GM18909 (cell line): ENCODE measurements at regions not wholly inside any gene's neighbourhood (a gene's known extent, or its start where the extent isn't known, plus 50 kb on each side); places are given as distances from the start of the nearest gene placed in this dataset.

Source experiments
- ATAC-seq: cut with Tn5 transposase; IDR thresholded peaks from one replicate; pipeline ENCODE4 v1.9.1; 2021; ENCODE audit warnings: mild to moderate bottlenecking; ENCODE audit not compliant: unreplicated experiment, poor library complexity

DNA sequence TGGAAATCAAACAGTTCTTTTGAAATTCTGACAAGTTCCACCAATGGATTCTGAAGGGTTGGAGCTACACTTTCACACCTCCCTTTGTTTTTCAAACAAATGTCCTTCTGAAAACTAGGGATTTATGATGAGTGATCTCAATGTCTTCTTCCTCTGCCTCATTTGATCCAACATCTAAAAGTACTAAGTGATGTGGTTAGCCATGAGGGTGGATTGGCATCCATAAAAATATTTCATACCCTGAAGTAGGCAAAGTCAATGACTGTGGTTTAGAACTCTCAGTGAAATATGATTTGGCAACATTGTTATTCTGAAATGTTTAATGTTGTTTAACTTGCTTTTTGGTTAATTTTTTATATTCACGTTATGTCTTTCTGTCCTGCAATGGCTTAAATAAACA lies 136.9 kb downstream of the MBL2 start:
- ATAC-seq, result no peak

DNA sequence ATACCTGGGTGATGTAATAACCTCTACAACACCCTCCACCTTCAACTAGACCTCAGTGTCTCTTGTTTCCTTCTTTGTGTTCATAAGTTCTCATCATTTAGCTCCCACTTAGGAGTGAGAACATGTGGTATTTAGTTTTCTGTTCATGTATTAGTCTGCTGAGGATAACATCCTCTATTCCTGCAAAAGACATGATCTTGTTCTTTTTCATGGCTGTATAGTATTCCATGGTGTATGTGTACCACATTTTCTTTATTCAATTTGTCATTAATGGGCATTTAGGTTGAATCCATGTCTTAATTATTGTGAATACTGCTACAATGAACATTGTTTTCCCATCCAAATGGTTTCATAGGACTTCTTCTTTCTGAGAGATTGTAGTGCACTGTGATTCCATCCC lies 135.7 kb downstream of the MBL2 start:
- ATAC-seq, result no peak

DNA sequence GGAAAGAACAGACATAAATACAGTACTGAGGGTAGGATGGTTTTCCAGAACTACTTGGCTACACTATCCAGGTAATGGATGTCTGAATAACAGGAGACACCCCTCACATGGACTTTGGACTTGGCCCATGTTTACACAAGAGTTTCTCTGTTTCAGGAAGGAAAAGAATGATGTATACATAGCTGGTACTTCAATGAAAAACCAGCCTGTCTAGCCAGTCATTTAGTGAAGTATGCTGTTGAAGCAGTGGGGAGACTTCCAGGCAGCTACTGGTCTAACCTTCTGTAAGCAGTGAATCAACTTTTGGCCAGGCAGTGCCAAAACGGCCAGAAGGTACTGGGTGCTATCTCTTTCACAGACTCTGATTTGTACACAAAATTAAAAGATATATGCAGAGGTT lies 135.0 kb downstream of the MBL2 start:
- ATAC-seq, result no peak

DNA sequence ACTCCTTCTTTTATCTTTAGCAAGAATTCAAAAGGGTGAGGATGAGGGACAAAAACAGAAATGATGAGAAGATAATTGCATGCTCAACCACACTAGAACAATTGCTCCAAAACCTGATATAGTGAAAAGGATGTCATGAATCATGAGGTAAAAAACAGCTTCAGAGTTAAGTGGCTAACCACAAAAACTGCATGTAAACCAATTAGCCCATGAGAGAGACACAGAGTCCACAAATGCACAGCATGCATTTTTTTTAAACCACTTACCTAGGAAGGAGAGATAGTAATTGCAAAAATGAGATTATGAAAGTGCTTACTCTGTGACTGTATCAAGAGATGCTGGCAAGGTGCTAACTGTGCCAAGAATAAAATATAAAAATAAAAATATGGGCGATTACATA lies 132.9 kb downstream of the MBL2 start:
- ATAC-seq, result no peak

DNA sequence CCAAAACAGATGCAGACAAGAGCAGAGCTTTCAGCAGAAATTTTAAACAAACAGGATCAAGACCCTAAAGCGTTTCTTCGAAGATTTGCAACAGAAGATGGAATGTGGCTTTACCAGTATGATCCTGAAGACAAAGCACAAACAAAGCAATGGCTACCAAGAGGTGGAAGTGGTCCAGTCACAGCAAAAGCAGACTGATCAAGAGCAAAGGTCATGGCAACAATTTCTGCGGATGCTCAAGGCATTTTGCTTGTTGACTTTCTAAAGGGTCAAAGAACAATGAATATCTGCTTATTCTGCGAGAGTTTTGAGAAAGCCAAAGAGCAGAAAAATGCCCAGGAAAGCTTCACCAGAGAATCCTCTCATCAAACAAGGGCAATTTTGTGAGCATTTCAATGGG lies 130.4 kb downstream of the MBL2 start:
- ATAC-seq, result no peak

DNA sequence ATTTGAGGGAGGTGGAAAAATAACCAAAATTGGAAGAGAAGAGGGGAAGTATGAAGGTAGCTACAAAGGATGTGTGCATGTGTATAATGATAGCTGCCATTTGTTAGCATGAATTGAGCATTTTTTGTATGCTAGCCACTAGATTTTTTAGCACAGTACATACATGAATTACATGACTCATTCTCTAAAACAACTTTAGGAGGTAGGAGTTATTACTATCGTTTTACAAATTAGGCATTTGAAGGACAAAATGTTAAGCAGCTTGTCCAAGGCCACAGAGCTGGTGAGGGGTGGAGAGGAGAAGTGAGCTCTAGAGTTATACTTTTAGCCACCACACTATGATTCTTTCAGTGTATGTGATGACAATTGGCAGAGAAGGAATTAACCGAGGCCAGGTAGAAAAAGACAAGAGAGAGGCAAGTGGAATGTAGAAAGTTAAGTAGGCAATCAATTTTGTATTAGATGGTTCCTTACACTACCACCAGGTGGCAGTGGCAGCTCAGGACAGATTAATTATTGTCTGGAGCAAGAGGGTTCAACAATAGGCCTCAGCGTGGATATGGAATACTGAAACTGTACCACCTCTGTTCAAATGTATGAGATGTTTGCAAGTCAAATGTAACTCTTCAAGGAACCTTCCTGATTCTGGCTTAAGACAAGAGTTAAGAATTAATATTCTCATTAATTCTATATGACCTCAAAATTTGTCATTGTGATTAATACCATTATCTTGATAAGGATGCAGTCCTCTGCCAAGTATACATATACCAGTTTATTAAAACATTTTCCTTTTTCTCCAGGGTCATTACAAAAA lies 128.0 kb downstream of the MBL2 start:
- peak; percentile 81 for ATAC-seq

DNA sequence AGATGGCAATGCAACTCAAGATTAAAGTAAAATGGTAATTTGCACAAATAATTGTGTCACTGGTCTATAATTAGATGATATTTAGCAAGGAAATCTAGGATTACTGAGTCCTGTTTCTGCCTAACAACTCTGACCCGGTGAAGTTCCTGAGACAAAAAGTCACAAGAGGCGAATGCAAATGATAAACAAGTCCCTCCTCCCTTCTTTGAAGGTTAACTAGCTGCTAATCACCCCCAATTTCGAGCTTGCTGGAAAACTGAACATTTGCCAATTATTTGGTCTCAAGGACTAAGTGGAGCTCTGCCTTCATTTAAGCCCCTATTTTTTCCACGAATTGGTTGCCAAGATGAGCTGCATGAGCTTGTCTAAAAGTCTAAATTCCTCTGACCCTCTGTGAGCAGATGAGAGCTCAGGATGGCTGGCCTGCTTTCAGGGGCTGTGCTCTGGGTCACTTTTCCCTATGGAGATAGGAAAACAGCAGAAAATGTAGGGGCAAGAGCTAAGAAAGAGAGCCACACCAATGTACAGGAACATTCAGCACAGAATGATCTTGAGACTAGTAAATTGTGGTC lies 127.3 kb downstream of the MBL2 start:
- no peak for ATAC-seq

DNA sequence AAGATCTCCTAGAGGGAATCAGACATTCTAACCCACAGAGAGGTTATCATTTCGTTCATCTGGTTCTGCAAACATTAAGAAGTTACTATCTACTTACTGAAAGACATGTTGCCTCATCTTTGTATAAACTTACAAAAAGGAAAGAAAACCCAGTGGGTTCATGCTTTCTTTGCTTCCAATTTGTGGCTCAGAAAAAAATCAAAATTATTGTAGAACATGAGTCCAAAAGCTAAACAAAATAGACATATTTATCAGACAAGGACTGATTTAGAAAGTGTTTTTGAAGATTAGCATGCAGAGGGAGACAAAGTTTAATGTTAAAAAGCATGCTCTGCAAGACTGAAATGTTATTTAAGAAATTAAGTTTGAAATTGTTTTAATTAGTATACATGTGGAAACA lies 123.1 kb downstream of the MBL2 start:
- ATAC-seq, result no peak

DNA sequence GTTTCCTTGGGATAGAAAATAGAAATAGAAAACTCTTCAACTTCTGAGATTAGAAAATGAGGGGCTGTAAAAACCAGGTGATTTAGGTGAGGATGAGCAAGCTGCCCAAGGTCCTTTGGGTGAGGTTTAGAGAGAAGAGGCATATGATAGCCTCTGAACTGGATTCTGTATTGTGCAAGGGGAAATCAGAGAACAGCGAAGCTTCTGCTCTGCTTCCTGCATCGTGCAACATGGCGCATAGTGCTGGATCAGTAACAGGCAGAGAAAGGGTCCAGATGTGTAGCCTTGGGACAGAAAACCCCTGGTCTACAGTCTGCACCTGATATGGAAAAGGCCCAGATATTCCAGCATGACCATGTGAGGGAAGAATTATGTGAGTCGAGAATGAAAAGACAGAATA lies 121.7 kb downstream of the MBL2 start:
- ATAC-seq, result no peak

DNA sequence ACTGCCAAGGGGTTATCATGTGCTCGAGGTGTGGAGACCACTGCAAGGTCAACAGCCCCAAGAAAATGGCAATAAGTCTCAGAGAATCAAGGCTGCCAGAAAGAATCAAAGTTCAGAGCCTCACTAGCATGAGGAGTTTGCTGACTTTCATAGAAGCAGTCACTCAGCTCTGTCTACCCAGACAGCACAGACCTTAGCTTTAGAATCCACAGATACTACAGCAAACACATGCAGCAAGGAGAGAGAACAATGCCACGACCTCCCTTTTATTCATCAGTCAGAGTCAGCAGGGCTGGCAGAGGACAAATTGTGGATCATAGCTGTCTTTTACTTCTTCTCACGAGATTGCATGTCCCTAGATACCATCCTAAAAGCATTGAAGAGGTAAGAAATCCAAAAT lies 121.3 kb downstream of the MBL2 start:
- no peak for ATAC-seq

DNA sequence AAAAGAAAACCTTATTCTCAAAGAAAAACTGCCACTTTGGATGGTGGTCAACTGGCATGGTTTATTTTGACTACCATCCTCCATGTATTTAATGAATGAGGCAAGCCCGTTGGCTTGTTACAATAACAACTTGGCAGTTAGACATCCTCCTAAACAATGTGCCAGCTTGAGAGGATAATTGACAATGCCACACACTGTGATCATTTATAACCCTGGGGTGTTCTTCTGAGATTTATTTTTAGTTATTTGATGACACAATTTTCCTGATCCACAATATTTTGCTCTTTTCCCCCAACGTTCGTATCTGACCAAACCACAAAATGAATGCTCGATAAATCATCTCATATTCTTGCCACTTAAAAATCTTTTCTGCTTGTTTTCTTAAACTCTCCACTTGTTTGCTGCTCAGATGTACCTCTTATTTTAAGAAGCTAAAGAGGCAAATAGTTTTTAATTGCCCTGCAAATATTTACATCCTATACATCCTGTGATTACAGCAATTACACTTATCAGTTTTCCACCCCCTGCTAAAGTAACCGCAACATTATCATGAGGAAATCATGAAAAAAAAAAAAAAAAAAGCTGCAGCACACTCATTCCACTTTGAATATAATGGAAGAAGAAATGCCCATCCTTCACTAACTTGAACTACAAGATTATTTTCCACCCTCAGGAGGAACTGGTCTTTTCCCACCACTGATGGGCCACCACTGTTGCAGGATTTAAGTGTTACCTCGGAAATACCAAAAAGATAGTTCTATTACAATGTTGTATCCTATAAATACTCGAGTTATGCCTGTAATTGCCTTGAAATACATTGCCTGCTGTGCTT lies 119.9 kb downstream of the MBL2 start:
- ATAC-seq, result no peak

DNA sequence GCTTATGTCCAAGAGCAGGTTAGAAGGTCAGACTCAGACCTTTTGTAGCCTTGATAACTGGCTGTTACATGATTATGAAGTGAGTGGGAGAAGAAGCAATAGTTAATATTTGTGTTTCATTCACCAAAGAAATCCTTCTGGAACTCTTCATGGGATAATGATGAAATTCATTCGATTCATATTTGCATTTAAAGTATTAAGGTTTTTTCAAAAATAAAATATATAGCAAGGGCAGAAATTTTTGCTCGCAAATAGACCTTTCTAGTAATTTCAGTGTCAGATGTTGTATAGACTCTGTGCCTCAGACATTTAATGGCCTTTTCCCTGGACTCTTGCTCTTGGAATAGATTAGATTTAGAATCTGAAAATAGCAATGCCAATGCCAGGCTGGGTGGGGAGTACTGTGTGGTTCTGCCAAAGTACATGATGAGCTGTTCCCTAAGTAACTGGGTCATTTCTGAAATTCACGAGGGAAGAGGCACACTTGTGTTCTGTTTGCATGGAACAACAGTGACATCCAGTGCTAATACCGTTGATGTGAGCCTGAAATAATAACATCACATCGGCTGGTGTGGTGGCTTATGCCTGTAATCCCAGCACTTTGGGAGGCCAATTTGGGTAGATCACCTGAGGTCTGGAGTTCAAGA lies 119.2 kb downstream of the MBL2 start:
- ATAC-seq, result no peak

DNA sequence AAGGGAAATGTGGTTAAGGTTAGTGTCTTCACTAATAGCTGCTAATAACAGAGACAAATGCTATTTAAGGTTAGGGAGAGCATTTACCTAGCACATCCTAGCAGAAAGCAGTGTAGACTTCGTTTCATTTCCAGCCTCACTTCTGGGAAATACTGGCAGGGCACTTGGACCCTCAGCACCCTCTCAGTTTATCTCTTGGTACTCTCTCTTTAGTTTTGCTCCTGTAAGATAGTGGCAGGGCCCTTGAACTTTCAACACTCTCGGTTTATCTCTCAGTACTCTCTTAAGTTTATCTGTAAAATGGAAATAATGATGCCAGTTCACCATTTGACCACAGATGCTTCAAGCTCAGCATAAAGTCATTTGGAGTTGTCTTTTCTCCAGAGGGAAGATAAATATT lies 118.4 kb downstream of the MBL2 start:
- no peak for ATAC-seq

DNA sequence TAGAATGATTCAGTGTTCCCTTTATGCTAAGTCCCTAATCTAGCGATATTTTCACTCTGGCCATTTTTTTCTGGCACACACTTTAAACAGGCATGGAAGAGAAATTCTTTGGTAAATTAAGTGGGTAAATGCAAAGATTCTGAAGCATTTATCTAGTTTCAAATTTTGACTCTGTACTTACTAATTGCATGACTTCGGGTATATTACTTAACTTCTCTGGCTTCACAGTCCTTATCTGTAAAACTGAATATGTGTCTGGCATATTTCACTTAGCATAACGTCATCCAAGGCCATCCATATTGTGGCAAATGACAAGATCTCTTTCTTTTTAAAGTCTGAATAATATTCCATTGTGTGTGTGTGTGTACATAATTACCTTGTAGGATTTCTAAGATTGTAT lies 114.5 kb downstream of the MBL2 start:
- no peak for ATAC-seq

DNA sequence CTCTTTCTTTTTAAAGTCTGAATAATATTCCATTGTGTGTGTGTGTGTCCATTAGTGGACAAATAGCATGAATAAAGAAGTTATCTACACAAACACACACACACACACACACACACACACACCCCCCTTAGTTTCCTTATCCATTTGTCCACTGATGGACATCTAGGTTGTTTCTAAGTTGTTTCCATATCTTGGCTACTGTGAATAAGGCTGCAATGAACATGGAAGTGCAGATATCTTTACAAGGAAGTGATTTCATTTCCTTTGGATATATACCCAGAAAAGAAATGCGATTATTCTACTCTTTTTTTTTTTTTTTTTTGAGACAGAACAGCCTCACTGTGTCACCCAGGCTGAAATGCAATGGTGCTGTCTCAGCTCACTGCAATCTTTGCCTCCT lies 113.5 kb downstream of the MBL2 start:
- ATAC-seq, result no peak

DNA sequence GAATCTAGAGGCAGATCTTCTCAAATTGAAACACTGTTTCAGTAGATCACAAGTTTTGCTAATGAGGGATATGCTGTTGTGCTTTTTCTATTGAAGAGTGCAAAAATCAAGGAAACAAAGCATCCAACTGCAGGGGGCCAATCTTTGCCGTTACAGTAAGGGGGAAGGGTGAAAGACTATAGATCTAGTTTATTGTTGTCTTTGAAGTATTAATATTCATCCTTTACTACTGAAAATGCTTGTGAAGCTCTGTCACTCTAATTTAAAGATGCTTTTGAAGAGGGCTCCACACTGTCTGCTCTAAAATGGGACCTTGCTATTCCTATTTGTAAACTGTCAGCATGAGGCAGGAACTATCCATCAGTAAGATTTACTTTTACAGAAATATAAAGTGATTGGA lies 110.3 kb downstream of the MBL2 start:
- no peak for ATAC-seq

DNA sequence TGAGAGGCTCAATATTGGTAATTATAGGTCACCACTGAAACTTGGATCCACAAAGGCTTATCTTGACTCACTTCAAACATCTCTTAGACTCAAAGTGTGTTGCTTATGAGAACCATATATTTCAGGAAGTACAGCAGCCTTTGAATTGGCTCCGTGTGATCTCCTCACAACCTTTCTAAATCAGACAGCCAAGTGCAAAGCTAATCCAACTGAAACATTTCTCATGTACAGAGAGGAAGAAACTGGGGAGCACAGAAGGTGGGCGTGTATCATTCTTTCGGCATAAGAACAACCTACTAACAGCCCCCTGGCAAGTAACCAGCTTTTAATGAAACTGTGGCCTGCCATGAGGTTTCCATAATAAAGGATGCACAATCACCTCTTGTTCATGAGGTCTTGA lies 109.4 kb downstream of the MBL2 start:
- no peak for ATAC-seq

DNA sequence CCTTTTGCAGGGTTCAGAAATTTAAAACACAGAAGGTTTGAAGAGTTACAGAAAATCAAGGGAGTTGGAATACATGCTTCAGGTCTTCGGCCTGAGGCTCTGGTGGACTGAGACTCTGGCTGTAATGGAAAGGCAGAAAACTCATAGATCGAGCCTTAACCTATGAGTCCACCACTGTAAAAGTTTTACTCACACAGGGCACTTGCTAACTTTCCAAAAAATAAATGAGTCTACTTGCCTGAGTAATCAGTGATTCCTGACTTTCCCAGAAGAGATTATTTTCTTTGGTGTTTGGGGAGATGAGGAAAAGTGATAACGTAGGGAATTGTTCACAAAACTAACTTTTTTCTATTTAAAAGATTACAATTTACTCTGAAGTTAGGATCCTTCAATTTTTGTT lies 108.0 kb downstream of the MBL2 start:
- no peak for ATAC-seq

DNA sequence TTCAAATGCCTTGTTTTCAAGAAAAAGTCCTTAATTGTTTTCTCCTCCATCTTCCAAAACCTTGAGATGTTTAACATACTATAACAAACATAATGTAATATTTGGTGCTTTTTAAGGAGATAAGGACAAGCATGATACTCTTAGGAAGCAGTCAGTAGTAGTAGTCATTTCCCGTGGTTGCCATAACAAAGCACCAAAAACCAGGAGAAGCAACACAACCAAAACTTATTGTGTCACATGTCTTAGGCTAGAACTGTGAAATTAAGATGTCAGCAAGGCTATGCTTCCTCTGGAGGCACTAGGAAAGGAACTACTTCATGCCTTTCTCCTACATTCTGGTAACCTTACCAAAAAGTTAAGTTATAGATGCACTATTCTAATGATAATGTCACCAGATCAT lies 106.8 kb downstream of the MBL2 start:
- ATAC-seq, result no peak

DNA sequence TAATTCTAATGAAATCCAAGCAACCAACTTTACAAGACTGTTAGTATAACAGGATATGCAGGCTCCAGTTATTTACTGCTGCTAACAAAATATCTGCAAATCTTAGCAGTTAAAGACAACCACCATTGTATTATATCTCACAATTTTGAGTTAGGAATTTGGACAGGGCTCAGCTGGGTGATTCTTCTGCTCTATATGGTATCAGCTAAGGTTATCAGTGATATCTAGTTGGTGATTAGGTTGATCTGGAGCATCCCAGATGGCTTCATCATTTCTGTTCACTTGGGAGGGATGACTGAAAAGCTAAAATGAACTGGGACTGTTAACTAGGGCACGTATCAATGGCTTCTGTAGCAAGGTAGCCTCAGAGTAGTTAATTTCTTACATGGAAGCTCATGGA lies 105.7 kb downstream of the MBL2 start:
- ATAC-seq, result no peak

DNA sequence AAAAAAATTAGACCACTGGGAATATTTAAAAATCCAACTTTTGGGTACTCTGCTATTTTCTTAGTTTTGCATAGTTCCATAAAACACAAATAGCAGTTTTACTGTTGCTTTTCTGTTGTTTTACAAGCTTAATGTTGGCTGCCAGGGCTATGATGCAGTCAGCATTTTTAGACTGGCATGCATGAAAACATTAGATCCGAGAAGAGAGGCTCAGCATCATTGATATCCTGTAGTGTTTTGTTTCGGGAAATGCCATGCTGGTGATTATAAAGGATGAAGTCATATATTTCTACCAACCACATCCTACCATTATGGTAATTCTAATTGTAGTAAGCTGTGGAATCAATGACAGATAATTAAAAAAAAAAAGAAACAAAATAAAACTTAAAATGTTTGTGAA lies 104.6 kb downstream of the MBL2 start:
- no peak for ATAC-seq
